ENCODE measurements at regions not wholly inside any gene's neighbourhood (a gene's known extent, or its start where the extent isn't known, plus 50 kb on each side); places are given as distances from the start of the nearest gene placed in this dataset.

GRCh38 chr3:22634433-22634832, 568.7 kb upstream of the UBE2E2 start:
- TF ChIP-seq ZFP3 (CRISPR knock-in tag; IDR thresholded peaks at IDR 0.05) = no peak
- TF ChIP-seq ESRRG (CRISPR knock-in tag; IDR thresholded peaks at IDR 0.05) = no peak
- TF ChIP-seq TCF4 (CRISPR knock-in tag; IDR thresholded peaks at IDR 0.05; ENCODE audit: borderline replicate concordance) = no peak
- no peak for TF ChIP-seq CREB5 (CRISPR knock-in tag; IDR thresholded peaks at IDR 0.05; ENCODE audit: low read depth)
- TF ChIP-seq PPARA (CRISPR knock-in tag; IDR thresholded peaks at IDR 0.05; ENCODE audit: borderline replicate concordance) = no peak
- TF ChIP-seq ARNTL (CRISPR knock-in tag; IDR thresholded peaks at IDR 0.05; ENCODE audit: borderline replicate concordance, low read depth) = no peak
- TF ChIP-seq OSR1 (CRISPR knock-in tag; IDR thresholded peaks at IDR 0.05) = no peak
- no peak for TF ChIP-seq ZNF8 (CRISPR knock-in tag; IDR thresholded peaks at IDR 0.05)
- no peak for TF ChIP-seq RARB (CRISPR knock-in tag; IDR thresholded peaks at IDR 0.05)
- TF ChIP-seq CSDC2 (CRISPR knock-in tag; IDR thresholded peaks at IDR 0.05) = no peak
- no peak for TF ChIP-seq CSRNP3 (CRISPR knock-in tag; IDR thresholded peaks at IDR 0.05)
- TF ChIP-seq ISL1 (CRISPR knock-in tag; IDR thresholded peaks at IDR 0.05) = no peak
- TF ChIP-seq BACH2 (CRISPR knock-in tag; IDR thresholded peaks at IDR 0.05; ENCODE audit: borderline replicate concordance) = no peak
- no peak for TF ChIP-seq TOX (CRISPR knock-in tag; IDR thresholded peaks at IDR 0.05; ENCODE audit: borderline replicate concordance)
- no peak for TF ChIP-seq ZC3H10 (CRISPR knock-in tag; IDR thresholded peaks at IDR 0.05)
- no peak for TF ChIP-seq ZNF70 (CRISPR knock-in tag; IDR thresholded peaks at IDR 0.05)
- no peak for ATAC-seq

GRCh38 chr3:22659651-22660475, 543.3 kb upstream of the UBE2E2 start:
- no peak for ATAC-seq
- TF ChIP-seq TOX (CRISPR knock-in tag; IDR thresholded peaks at IDR 0.05; ENCODE audit: borderline replicate concordance) (no peak), TSHZ2 (CRISPR knock-in tag; IDR thresholded peaks at IDR 0.05) (no peak), TCF4 (CRISPR knock-in tag; IDR thresholded peaks at IDR 0.05; ENCODE audit: borderline replicate concordance) (no peak), ZNF565 (CRISPR knock-in tag; conservative IDR thresholded peaks at IDR 0.05; ENCODE audit: low read depth) (no peak), ZC3H10 (CRISPR knock-in tag; IDR thresholded peaks at IDR 0.05) (no peak), ZFP3 (CRISPR knock-in tag; IDR thresholded peaks at IDR 0.05) (no peak), GLIS3 (CRISPR knock-in tag; IDR thresholded peaks at IDR 0.05) (no peak), CSRNP3 (CRISPR knock-in tag; IDR thresholded peaks at IDR 0.05) (no peak), SNAI2 (CRISPR knock-in tag; IDR thresholded peaks at IDR 0.05) (no peak), BACH2 (CRISPR knock-in tag; IDR thresholded peaks at IDR 0.05; ENCODE audit: borderline replicate concordance) (no peak)

GRCh38 chr3:22660606-22661005, 542.5 kb upstream of the UBE2E2 start:
- no peak for ATAC-seq
- TF ChIP-seq RARB (CRISPR knock-in tag; IDR thresholded peaks at IDR 0.05) (no peak), PPARA (CRISPR knock-in tag; IDR thresholded peaks at IDR 0.05; ENCODE audit: borderline replicate concordance) (no peak), ZNF70 (CRISPR knock-in tag; IDR thresholded peaks at IDR 0.05) (no peak), TSHZ2 (CRISPR knock-in tag; IDR thresholded peaks at IDR 0.05) (no peak), ISL1 (CRISPR knock-in tag; IDR thresholded peaks at IDR 0.05) (no peak), ZC3H10 (CRISPR knock-in tag; IDR thresholded peaks at IDR 0.05) (no peak), ZNF565 (CRISPR knock-in tag; conservative IDR thresholded peaks at IDR 0.05; ENCODE audit: low read depth) (no peak), CSRNP3 (CRISPR knock-in tag; IDR thresholded peaks at IDR 0.05) (no peak), OSR1 (CRISPR knock-in tag; IDR thresholded peaks at IDR 0.05) (no peak), GLIS3 (CRISPR knock-in tag; IDR thresholded peaks at IDR 0.05) (no peak), CSDC2 (CRISPR knock-in tag; IDR thresholded peaks at IDR 0.05) (no peak), CREB5 (CRISPR knock-in tag; IDR thresholded peaks at IDR 0.05; ENCODE audit: low read depth) (no peak), ZNF8 (CRISPR knock-in tag; IDR thresholded peaks at IDR 0.05) (no peak), ARNTL (CRISPR knock-in tag; IDR thresholded peaks at IDR 0.05; ENCODE audit: borderline replicate concordance, low read depth) (no peak), ZFP30 (CRISPR knock-in tag; IDR thresholded peaks at IDR 0.05) (no peak)

All from SK-N-SH treated with all-trans-retinoic acid at 6 μM for 48 hours (cell line).